ENCODE measurements at regions not wholly inside any gene's neighbourhood (a gene's known extent, or its start where the extent isn't known, plus 50 kb on each side); places are given as distances from the start of the nearest gene placed in this dataset.

- TF ChIP-seq CTCF (conservative IDR thresholded peaks at IDR 0.05; ENCODE audit: low read depth, low read length): no peak
- no peak overlapping the region for H3K4me3 ChIP-seq (ENCODE audit: low read depth, low read length)
- no peak for DNase-seq (ENCODE audit: low read depth)
Observed at GRCh38 chr17:70668276-70668937, 499.1 kb downstream of the KCNJ2 start.

- TF ChIP-seq CTCF (conservative IDR thresholded peaks at IDR 0.05; ENCODE audit: low read depth, low read length): no peak
- no peak overlapping the region for H3K4me3 ChIP-seq (ENCODE audit: low read depth, low read length)
- DNase-seq (ENCODE audit: low read depth): no peak
Observed at GRCh38 chr17:70668938-70669778, 499.8 kb downstream of the KCNJ2 start.

- no peak for TF ChIP-seq CTCF (conservative IDR thresholded peaks at IDR 0.05; ENCODE audit: low read depth, low read length)
- no peak for DNase-seq (ENCODE audit: low read depth)
Observed at GRCh38 chr17:70674061-70674460, 504.7 kb downstream of the KCNJ2 start.

GRCh38 chr17:70675070-70675590 is 505.8 kb downstream of the KCNJ2 start:
- no peak for TF ChIP-seq CTCF (conservative IDR thresholded peaks at IDR 0.05; ENCODE audit: low read depth, low read length)
- DNase-seq (ENCODE audit: low read depth): no peak
- H3K4me3 ChIP-seq (ENCODE audit: low read depth, low read length): no peak overlapping the region

More at GRCh38 chr17:70674061-70674460, 504.7 kb downstream of the KCNJ2 start:
- no peak overlapping the region for H3K4me3 ChIP-seq (ENCODE audit: low read depth, low read length)

- peak; percentile 47 for DNase-seq (ENCODE audit: low read depth)
- TF ChIP-seq CTCF (conservative IDR thresholded peaks at IDR 0.05; ENCODE audit: low read depth, low read length): no peak
- H3K4me3 ChIP-seq (ENCODE audit: low read depth, low read length): no peak overlapping the region
Observed at GRCh38 chr17:70677783-70678647, 508.7 kb downstream of the KCNJ2 start.

- H3K4me3 ChIP-seq (ENCODE audit: low read depth, low read length): no peak overlapping the region
- DNase-seq (ENCODE audit: low read depth): no peak
- TF ChIP-seq CTCF (conservative IDR thresholded peaks at IDR 0.05; ENCODE audit: low read depth, low read length): no peak
Observed at GRCh38 chr17:70678889-70679288, 509.6 kb downstream of the KCNJ2 start.
